ENCODE measurements at regions not wholly inside any gene's neighbourhood (a gene's known extent, or its start where the extent isn't known, plus 50 kb on each side); places are given as distances from the start of the nearest gene placed in this dataset.

GRCh38 chr10:108427146-108427545 is 1262.6 kb upstream of the SORCS1 start:
- no peaks in the 10 kb centered on the region for H3K27me3 ChIP-seq
- no peak for TF ChIP-seq CTCF (IDR thresholded peaks at IDR 0.05; ENCODE audit: low read depth, low read length)
- no peaks in the 10 kb centered on the region for H3K4me1 ChIP-seq (ENCODE audit: low read depth)
- no peak overlapping the region for H3K27ac ChIP-seq
- H3K4me3 ChIP-seq, result no peak overlapping the region
- no peaks in the 10 kb centered on the region for H3K36me3 ChIP-seq
- peak in 1 of 2 donors; percentile 36 for DNase-seq (ENCODE audit: low read depth in 1 of 2, low spot score in 1 of 2)
- no peaks in the 10 kb centered on the region for H3K9me3 ChIP-seq (ENCODE audit: low read depth)

- no peaks in the 10 kb centered on the region for H3K4me1 ChIP-seq (ENCODE audit: low read depth)
- no peaks in the 10 kb centered on the region for H3K36me3 ChIP-seq
- no peak overlapping the region for H3K27ac ChIP-seq
- H3K4me3 ChIP-seq, result no peak overlapping the region
- TF ChIP-seq CTCF (IDR thresholded peaks at IDR 0.05; ENCODE audit: low read depth, low read length), result no peak
- no peaks in the 10 kb centered on the region for H3K27me3 ChIP-seq
- no peaks in the 10 kb centered on the region for H3K9me3 ChIP-seq (ENCODE audit: low read depth)
- DNase-seq (ENCODE audit: low read depth in 1 of 2, low spot score in 1 of 2), result no peak
Measured at GRCh38 chr10:108425283-108425964, 1260.9 kb upstream of the SORCS1 start.

GRCh38 chr10:108424656-108425055 is 1260.2 kb upstream of the SORCS1 start:
- peak in 1 of 2 donors; percentile 64 for DNase-seq (ENCODE audit: low read depth in 1 of 2, low spot score in 1 of 2)
- Histone ChIP-seq H3K4me1 (ENCODE audit: low read depth) (no peaks in the 10 kb centered on the region), H3K27ac (no peak overlapping the region), H3K9me3 (ENCODE audit: low read depth) (no peaks in the 10 kb centered on the region), H3K36me3 (no peaks in the 10 kb centered on the region), H3K27me3 (no peaks in the 10 kb centered on the region), H3K4me3 (no peak overlapping the region)
- TF ChIP-seq CTCF (IDR thresholded peaks at IDR 0.05; ENCODE audit: low read depth, low read length), result no peak

GRCh38 chr10:108422286-108422685 is 1257.8 kb upstream of the SORCS1 start:
- Histone ChIP-seq H3K4me3 (no peak overlapping the region), H3K27me3 (no peaks in the 10 kb centered on the region), H3K4me1 (ENCODE audit: low read depth) (no peaks in the 10 kb centered on the region), H3K27ac (no peak overlapping the region), H3K36me3 (no peaks in the 10 kb centered on the region), H3K9me3 (ENCODE audit: low read depth) (no peaks in the 10 kb centered on the region)
- TF ChIP-seq CTCF (IDR thresholded peaks at IDR 0.05; ENCODE audit: low read depth, low read length), result no peak
- DNase-seq (ENCODE audit: low read depth in 1 of 2, low spot score in 1 of 2), result peak in 1 of 2 donors; percentile 5

GRCh38 chr10:108421266-108421665 is 1256.8 kb upstream of the SORCS1 start:
- H3K9me3 ChIP-seq (ENCODE audit: low read depth), result no peaks in the 10 kb centered on the region
- H3K36me3 ChIP-seq, result no peaks in the 10 kb centered on the region
- no peak overlapping the region for H3K4me3 ChIP-seq
- H3K4me1 ChIP-seq (ENCODE audit: low read depth), result no peaks in the 10 kb centered on the region
- no peak overlapping the region for H3K27ac ChIP-seq
- H3K27me3 ChIP-seq, result no peaks in the 10 kb centered on the region
- no peak for TF ChIP-seq CTCF (IDR thresholded peaks at IDR 0.05; ENCODE audit: low read depth, low read length)
- peak in 1 of 2 donors; percentile 3 for DNase-seq (ENCODE audit: low read depth in 1 of 2, low spot score in 1 of 2)
